ENCODE measurements at regions not wholly inside any gene's neighbourhood (a gene's known extent, or its start where the extent isn't known, plus 50 kb on each side); places are given as distances from the start of the nearest gene placed in this dataset.

GRCh38 chr3:110814170-110815007 lies 257.2 kb upstream of the NECTIN3 start:
- in situ Hi-C loops (cut with HindIII; ENCODE audit: low sequenced_read_pairs): no loop called here
- peak; percentile 74 for DNase-seq (ENCODE audit: low read depth)
- TF ChIP-seq, protein P1, sequence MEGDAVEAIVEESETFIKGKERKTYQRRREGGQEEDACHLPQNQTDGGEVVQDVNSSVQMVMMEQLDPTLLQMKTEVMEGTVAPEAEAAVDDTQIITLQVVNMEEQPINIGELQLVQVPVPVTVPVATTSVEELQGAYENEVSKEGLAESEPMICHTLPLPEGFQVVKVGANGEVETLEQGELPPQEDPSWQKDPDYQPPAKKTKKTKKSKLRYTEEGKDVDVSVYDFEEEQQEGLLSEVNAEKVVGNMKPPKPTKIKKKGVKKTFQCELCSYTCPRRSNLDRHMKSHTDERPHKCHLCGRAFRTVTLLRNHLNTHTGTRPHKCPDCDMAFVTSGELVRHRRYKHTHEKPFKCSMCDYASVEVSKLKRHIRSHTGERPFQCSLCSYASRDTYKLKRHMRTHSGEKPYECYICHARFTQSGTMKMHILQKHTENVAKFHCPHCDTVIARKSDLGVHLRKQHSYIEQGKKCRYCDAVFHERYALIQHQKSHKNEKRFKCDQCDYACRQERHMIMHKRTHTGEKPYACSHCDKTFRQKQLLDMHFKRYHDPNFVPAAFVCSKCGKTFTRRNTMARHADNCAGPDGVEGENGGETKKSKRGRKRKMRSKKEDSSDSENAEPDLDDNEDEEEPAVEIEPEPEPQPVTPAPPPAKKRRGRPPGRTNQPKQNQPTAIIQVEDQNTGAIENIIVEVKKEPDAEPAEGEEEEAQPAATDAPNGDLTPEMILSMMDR (IDR thresholded peaks at IDR 0.05; ENCODE audit: low read depth, low read length, missing control alignments): no peak
- peak overlapping the region; percentile 5 for H3K4me3 ChIP-seq (ENCODE audit: low read depth, low read length)

GRCh38 chr3:110815008-110815583 lies 256.5 kb upstream of the NECTIN3 start:
- in situ Hi-C loops (cut with HindIII; ENCODE audit: low sequenced_read_pairs): no loop called here
- H3K4me3 ChIP-seq (ENCODE audit: low read depth, low read length): no peak overlapping the region
- peak; percentile 61 for DNase-seq (ENCODE audit: low read depth)
- TF ChIP-seq, protein P1 (IDR thresholded peaks at IDR 0.05; ENCODE audit: low read depth, low read length, missing control alignments): no peak

DNA sequence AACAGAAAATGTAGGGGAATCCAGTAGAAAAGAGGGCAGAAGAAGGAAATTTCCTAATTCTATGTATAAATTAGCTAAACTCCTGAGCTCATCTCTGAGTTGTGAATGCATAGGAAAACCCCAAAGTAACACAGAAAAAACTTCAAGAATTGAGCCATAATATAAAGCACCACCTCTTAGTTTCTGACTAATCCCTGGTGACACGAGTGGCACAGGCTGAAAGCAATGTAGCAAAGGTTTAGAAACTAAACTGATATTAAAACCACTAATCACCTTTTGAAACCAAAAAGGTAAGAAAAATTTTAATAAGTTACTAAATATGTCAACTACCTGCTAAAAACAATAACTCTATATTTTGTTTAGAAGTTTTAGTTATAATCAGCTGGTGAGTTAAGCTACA lies 255.6 kb upstream of the NECTIN3 start:
- in situ Hi-C loops (cut with HindIII; ENCODE audit: low sequenced_read_pairs): no loop called here
- TF ChIP-seq, protein P1 (IDR thresholded peaks at IDR 0.05; ENCODE audit: low read depth, low read length, missing control alignments): no peak
- no peak for DNase-seq (ENCODE audit: low read depth)
- no peak overlapping the region for H3K4me3 ChIP-seq (ENCODE audit: low read depth, low read length)

GRCh38 chr3:110821586-110821985 lies 250.0 kb upstream of the NECTIN3 start:
- TF ChIP-seq, protein P1 (IDR thresholded peaks at IDR 0.05; ENCODE audit: low read depth, low read length, missing control alignments): no peak

DNA sequence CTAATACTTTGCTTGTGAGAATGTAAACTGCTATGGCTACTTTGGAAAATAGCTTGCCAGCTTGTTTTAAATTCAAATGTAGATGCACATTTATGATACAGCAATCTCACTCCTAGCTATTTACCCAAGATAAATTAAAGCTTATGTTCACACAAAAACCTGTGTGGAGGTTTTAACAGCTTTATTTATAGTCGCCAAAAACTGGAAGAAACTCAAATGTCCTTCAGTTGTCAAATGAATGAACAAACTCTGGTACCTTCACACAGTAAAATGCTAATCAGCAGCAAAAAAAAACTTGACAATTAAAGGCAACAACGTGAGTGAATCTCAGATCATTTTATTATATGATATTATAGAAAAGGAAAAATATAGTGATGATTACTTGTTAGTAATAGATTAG lies 248.6 kb upstream of the NECTIN3 start:
- in situ Hi-C loops (cut with HindIII; ENCODE audit: low sequenced_read_pairs): no loop called here
- no peak for DNase-seq (ENCODE audit: low read depth)
- TF ChIP-seq, protein P1 (IDR thresholded peaks at IDR 0.05; ENCODE audit: low read depth, low read length, missing control alignments): no peak
- H3K4me3 ChIP-seq (ENCODE audit: low read depth, low read length): no peak overlapping the region

More at GRCh38 chr3:110821586-110821985, 250.0 kb upstream of the NECTIN3 start:
- in situ Hi-C loops (cut with HindIII; ENCODE audit: low sequenced_read_pairs): no loop called here
- DNase-seq (ENCODE audit: low read depth): no peak
- H3K4me3 ChIP-seq (ENCODE audit: low read depth, low read length): no peak overlapping the region

DNA sequence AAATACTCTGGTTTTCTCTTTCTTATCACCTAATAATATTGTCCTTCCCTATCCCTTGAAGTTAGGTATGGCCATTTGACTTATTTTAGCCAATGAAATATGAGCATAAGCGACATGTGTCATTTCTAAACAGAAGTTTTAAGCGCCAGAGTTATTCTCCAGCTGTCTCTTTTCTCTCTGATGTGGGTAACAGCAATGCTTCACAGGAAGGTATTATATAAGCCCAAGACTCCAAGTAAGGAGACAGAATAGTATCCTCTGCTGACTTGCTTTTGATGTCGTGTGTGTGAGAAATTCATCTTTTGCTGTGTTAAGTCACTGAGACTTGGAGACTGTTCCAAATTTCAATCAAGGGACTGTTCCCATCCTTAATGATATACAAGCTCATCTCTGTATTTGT lies 224.6 kb upstream of the NECTIN3 start:
- TF ChIP-seq, protein P1 (IDR thresholded peaks at IDR 0.05; ENCODE audit: low read depth, low read length, missing control alignments): no peak
- in situ Hi-C loops (cut with HindIII; ENCODE audit: low sequenced_read_pairs): no loop called here
- no peak overlapping the region for H3K4me3 ChIP-seq (ENCODE audit: low read depth, low read length)
- no peak for DNase-seq (ENCODE audit: low read depth)

Data from astrocyte of the cerebellum (primary cell).